ENCODE measurements at regions not wholly inside any gene's neighbourhood (a gene's known extent, or its start where the extent isn't known, plus 50 kb on each side); places are given as distances from the start of the nearest gene placed in this dataset.
A peak's percentile ranks its signal among the peaks of the same experiment; 100 is the strongest.

DNA sequence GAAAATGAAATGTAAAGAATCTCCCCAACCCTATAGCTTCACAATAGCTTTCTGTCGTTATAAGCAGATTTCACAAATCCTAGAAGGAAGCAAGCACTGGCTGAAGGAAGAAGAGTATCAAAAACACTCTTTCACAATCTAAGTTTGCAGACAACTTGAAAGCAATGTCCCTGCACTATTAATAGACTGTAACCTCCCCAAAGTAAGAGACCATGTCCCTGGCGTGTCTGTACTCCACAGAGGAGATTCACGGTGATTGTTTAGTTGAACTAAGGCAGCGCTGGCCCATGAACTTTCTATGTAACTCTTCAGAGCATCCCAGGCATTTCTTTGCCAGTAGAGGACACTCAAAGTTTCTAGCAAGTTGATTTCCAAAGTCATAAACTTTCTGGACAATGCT, 128.0 kb upstream of the HNRNPA3 start:
- no peak for DNase-seq

DNA sequence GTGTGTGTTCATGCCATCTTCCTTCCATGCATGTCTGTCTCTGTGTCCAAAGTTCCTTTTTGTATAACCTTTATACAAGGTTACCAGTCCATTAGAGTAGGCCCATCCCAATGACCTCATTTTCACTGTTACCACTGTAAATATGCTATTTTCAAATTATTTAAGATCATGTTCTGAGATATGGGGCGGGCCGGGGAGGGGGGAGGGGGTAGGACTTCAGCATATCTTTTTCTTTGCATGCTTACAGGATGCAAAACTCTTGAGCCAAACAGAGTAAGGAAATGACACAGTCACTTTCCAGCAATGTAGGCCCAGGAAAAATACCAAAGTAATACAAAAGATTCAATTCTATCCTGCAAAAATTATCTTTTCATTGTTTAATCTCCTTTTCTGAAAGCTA, 124.1 kb upstream of the HNRNPA3 start:
- DNase-seq: no peak

DNA sequence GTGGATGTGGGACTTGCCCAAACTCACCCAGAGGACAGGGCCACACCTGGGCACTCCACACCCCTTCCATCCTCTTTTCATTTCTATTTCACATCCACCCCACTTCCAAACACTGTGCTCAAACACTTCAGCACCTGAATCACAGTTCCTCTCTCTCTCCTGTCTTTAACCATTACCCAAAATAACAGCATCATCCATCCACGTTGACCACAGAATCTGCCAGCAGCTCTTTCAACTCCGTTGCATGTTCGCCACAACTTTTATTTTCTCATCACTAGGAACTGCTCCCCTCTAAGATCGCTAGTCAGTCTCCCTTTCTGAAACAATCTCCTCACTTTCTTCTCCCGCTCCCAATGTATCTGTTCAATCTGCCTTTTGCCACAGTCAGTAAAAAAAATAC, 121.6 kb upstream of the HNRNPA3 start:
- DNase-seq: no peak

DNA sequence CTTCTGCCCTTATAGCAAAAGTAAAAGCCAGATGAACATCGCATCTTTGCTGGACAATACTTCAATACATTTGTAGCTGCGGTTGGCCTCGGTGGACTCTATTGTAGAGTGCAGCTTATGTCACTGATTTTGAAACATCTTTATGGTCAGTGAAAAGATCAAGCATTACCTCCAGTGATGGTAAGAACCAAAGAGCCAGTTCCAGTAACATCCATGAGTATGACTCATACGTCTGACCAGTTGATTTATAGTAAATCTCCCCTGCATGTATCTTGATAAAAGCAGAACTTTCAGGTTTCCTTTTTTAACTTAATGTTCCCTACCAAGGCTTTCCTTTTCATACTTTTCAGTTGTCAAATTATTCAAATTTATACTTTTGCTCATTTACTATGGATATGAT, 119.2 kb upstream of the HNRNPA3 start:
- peak in 2 of 3 donors; percentile 28 to 35 for DNase-seq

DNA sequence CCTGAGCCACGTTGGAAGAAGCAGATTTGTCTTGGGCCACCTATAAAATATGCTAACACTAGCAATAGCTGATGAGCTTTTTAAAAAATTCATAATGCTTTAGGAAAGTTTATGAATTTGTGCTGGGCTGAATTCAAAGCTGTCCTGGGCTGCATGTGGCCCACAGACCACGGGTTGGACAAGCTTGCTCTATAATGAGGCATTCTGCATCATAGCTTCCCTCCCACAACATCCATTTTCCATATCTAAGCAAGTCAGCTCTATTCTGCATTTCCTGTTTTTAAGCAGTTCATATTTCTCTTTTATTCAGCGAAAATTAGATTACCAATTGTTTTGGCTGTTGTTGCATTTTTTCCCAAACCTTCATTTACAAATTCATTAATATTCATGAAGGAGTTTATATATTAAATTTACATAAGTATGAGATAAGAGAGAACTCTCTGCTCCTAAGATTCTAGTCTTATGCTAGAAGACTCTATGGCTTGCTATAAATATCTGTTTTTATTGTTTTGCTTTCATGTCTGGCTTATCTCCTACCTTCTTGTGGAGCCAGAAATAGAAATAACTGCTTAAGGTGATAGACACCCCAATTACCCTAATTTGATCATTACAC, 114.5 kb upstream of the HNRNPA3 start:
- peak; percentile 54 to 73 (median 58) for DNase-seq

DNA sequence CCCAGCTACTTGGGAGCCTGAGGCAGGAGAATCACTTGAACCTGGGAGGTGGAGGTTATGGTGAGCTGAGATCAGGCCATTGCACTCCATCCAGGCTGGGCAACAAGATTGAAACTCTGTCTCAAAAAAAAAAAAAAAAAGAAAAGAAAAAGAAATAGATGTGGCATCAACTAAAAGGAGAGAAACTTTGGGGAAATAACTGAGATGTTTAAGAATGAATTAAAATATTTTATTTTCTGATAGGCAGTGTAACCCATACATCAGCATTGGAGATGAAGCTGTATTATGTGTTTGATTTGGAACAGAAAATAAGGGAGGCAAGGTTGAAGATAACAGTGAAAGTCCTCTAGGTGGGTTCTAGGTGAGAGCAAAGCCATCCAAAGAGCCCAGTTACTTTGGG, 110.7 kb upstream of the HNRNPA3 start:
- no peak for DNase-seq

DNA sequence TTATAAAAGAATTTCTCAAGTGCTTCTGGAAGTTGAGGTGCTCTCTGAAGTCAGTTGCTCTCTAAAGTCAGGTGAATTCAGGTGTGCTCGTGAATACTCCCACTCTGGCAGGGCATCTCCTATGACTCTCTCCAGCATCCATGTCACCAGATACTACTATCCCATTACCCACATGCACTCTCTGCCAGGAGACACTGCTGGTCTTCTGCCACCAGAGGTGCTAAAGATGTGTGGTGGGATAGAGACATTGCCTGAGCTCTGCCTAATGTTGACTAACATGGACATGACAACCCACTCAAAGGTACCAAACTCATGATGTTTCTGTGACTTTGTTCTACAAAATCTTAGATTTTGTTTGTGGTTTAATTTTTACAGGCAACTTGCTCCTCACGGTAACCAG, 106.4 kb upstream of the HNRNPA3 start:
- DNase-seq: no peak

DNA sequence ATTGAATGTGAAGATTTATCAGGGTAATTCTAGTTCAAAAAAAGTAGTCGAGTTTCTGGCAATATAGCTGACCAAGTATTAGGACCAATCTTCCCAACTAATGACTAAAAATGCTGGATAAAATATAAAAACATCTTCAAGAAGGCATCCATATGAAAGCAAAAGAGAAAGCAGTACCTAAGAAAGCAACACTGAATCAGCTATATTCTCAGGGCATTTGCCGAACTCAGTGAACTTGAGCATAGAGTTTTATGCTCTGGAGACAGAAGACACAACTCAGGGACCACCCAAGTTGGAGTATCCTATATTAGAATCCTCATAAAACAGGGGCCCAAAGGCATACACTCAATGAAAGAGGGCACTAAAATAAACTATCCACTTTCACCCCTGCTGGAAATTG, 103.7 kb upstream of the HNRNPA3 start:
- no peak for DNase-seq

DNA sequence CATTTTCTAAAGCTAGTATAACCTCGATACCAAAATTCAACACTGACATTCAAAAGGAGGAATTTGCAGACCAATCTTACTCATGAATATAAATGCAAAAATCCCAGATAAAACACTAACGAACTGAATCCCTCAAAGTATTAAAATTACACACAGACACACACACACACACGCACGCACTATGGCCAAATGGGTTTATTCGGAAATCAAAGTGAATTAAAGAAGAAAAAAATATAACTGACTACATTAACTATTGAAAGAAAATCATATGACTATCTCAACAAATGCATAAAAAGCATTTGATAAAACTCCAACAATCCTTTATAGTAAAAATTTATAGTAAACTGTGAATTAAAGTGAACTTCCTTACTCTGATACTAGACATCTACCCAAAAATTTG, 97.9 kb upstream of the HNRNPA3 start:
- DNase-seq: no peak

DNA sequence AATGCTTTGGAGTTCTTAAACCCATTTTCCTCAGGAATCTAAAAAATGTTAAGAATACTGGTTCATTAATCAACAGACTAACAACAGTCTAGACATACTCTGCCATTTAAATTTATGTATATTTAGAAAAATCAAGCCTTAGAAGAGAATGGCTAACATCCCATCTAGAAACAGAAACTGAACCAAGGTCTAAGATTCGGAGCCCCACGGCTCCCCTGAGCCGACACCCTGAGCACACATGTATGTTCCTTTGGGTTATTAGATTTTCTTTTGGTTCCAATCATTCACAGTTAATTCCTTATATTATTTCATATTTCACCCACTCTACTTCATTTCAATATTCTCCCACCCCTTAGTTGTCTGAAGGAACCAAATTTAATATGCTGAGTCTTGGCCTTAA, 94.8 kb upstream of the HNRNPA3 start:
- no peak for DNase-seq

DNA sequence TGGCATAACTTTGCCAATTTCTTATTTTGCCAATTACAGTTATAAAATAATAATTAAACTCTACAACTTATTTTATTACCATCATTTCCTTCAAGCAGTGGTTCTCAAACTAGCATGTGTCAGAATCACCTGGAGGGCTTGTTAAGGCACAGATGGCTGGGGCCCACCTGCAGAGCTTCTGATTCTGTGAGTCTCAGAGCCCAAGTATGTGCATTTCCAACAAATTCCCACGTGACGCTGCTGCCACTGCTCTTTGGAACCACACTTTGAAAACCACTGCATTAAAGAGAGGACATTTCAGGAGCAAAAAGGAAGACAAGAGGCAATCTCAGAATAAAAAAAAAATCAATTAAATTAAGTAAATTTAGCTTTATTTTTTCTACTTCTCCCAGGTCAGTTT, 94.0 kb upstream of the HNRNPA3 start:
- DNase-seq: no peak

DNA sequence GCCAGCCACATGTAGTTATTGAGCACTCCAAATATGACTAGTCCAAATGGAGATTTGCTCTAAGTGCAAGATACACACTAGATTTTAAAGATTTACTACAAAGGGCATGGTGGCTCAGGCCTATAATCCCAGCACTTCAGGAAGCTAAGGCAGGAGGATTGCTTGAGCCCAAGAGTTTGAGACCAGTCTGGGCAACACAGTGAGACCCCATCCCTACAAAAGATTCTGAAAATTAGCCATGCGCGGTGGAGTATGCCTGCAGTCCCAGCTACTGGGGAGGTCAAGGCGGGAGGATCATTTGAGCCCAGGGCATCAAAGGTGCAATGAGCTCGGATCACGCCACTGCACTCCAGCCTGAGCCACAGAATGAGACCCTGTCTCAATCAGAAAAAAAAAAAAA, 93.5 kb upstream of the HNRNPA3 start:
- DNase-seq: no peak

DNA sequence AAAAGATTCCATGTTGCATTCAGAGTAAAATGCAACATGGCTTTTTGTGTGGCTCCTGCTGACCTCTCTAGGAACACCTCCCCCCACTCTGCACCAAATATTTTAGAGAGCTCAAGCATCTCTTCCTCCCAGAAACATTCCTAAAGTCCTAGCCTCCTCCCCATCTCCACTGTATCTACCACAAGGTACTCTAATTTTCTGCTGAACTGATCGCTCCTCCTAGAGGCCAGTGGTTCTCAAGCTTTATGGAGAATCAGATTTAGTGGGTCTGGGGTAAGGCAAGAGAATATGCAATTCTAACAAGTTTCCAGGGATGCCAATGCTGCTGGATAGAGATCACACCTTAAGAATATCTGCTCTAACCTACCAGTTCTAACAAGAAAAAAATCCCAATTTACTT, 89.5 kb upstream of the HNRNPA3 start:
- no peak for DNase-seq

DNA sequence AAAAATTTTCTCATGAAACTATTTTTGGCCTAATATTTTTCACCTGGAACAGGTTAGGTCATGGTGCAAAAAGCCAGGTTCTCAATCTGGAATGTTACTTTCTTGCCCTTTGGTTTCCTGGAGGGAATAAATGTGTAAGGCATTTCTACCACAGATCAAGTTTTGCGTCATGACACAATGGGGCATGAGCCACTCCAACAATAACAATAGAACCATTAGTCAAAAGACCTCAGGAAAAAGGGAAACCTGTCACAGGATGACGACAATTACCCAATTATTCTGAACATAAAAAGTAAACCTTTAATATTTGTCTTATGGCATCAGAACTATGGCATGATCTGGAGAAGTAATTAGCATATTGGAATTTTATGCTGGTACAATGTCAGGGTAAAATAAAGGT, 88.2 kb upstream of the HNRNPA3 start:
- no peak for DNase-seq

DNA sequence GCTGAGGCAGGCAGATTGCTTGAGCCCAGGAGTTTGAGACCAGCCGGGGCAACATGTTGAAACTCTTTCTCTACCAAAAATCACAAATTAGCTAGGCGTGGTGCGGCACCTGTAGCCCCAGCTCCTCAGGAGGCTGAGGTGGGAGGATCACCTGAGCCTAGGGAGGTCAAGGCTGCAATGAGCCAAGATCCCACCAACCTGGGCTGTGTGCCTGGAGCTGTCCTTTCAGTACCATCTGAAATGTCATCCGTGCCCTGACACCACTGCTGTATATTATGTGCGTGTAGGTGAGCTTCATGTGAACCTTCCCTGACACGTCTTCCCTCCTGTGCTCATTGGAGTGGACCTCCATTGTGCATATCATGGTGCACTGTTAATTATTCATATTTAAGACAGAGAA, 84.8 kb upstream of the HNRNPA3 start:
- no peak for DNase-seq

DNA sequence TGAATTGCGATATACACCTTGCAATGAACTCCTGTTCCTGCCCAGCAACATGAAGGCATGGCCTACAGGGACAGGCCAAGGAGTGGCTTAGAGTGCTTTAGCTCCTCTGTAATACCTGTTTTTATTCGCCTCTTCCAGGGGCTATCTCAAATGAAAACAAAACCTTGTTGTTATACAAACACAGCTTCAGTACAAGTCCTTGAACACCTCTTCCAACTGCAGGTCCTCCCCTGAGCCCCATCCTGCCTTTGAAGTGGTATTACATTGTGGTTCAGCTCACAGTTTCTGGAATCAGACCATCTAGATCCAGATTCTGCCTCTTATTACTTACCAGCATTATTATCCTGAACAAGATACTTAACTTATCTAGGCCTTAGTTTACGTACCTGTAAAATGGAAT, 83.0 kb upstream of the HNRNPA3 start:
- DNase-seq: no peak

DNA sequence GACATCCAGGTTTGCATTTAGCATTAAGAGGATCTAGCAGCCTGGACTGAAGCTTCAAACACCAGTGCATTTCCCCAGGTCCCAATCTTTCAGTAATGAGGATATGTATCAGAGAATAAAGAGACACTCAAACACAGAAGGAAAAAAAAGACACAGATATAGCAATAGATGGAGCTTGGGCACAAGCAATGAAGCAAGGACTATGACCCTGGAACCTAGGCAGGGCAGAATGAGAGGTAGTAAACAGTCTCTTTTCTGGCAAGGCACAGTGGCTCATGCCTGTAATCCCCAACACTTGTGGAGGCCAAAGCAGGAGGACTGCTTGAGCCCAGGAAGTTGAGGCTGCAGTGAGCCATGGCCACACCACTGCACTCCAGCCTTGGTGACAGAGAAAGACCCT, 80.7 kb upstream of the HNRNPA3 start:
- DNase-seq: no peak

DNA sequence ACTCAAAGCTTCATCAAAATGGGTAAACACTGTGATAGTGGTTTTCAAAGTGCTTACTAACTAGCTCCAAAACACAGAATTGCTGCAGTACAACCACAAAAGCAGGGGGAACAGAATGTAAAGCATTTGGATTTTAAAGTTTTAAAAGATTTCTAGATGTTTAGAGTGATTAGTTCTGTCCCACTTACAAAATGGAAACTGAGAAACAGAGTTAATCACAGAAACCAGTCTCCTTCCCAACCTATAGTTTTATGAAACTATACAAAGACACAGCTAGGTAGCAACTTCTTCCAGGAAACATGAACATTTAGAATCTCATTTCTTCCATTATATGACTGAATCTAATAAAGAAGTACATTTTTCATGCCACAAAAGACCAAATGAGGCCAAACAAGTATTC, 73.8 kb upstream of the HNRNPA3 start:
- no peak for DNase-seq

DNA sequence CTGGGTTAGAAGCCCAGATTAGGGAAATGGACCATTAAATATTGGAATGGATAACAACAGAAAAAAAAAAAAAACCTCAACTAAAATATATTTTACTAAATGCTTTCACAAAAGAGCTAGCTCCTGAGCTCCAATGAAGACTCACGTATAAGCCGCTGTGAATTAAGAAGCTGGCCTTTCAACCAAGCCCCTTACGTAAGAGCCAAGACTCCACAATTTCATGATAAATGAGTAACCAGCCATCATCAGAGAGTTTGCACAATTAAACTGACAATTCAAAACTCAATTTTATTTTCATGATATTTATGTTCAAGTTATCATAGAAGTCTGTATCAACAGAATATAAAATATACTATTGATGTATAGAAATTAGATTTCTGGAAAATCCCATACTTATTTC, 70.7 kb upstream of the HNRNPA3 start:
- DNase-seq: peak; percentile 41 to 76 (median 55)

DNA sequence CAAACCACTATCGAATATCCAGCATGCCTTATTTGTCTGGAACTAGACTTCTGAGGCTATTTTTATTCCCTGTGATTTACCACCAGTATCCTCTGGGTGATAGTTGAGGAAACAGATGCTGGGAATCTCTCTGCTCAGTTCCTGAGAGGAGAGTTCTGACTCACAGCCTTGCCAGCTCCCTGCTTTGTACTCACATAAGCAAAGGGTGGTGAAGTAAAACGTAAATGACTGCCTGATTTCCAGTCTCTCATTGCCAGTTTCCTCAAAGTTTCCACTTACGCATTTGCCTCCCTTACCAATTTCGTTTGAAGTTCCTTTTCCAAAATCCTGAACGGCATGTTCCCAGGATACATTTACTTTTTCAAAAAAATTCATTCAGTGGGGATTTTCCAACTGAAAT, 69.2 kb upstream of the HNRNPA3 start:
- peak; percentile 52 to 84 (median 63) for DNase-seq

DNA sequence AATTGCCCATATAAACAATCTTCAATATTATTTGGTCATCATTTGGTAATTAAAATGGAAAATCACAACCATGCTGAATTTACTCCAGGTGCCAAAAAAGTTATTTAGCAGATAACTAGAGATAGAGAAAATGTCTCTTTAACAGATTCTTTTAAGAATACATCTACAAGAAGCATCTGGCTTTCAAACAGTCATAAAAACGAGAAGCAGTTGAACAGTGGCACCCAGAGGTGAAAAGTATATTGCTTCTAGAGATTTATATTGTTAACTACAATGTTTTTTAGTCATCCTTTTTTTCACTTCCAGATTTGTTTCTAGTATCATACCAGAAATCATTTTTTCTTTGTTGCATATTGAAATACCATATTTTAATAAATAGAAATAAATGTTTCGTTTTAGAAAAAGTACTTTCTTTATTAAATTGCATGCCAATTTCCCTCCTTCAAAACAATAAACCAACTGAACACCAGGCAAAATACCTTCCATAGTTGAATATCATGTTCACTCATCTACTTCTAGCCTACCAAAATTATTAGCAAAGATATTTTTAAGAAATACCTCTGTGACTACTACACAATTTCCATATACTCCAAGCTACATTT, 65.4 kb upstream of the HNRNPA3 start:
- DNase-seq: peak; percentile 71 to 85 (median 81)

DNA sequence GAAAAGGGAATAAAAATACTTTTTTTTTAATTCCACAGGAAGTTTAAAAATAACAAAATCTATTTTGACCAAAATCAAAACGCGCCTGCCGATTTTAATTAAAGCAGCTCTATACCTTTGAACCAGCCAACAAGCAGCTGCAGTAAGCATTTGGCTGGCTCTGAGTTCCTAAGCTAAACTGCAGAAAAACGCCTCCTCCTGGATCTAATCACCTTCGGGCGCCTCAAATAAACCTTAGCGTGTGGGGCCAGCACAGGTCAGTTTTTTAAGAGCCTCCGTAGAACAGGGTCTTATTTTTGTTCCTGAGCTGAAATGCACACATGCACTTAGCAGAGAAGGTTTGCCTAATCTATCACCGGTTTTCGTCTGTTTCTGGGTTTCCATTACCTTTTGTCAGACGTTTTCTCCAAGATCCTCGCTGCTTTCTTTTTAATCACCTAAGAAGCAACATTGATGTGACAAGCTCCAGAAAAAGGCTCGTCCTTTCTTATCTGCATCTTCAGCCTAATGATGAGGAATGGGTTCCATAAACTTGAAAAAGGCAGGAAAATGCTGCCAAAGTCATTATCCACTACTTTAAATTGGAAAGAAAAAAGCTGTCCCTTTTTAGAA, 64.7 kb upstream of the HNRNPA3 start:
- DNase-seq: no peak

DNA sequence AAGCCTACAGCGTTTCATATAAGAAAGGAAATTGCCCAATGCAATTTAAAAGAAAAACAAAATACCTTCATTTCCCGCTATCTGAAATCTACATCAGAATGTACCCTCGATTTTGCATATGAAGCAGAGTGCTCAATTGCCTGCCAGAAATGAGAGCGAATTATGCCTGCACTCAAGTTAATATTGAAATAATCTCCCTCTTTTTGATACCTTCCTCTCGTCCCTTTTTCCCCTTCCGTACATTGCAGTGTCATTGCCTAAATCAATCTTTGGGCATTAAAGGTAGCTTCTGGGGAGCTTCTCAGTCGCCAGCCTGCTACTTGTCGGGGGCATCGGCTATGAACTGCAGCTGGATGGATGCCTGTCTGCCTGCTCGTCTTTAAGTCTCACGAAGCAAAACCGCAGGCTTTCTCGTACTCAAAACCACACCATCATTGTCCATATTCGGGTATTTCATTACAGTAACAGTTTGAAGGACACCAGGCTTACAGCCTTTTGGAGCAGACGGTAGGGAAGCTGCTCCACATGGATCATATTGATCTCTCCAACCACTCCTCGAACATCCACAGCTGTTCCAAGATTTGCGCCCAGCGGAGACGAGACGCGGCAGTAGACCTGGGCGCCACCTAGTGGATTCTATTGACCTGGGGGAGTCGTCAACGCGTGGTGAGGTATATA, 64.0 kb upstream of the HNRNPA3 start:
- peak; percentile 80 to 90 (median 87) for DNase-seq

DNA sequence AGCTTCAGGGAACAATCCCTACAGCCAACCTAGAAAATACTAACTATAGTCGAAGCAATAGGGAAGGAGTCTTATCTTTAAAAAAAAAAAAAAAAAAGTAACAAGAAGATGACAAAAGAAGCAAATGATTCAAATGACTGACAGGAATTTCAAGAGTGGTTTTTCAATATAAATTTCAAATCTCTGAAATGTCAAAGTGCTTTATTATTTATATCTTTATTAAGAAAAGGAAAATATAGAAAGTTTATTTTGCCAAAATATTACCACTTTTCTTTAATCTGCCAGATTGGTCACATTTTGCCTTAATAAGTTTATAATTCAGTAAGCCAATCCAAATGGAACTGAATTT, 63.5 kb upstream of the HNRNPA3 start:
- DNase-seq: no peak

All from suppressor macrophage treated with lipopolysaccharide for 1 hour (primary cell).